ENCODE measurements at regions not wholly inside any gene's neighbourhood (a gene's known extent, or its start where the extent isn't known, plus 50 kb on each side); places are given as distances from the start of the nearest gene placed in this dataset.

- no peak for TF ChIP-seq POLR2A (IDR thresholded peaks at IDR 0.05)
- TF ChIP-seq, protein P1, sequence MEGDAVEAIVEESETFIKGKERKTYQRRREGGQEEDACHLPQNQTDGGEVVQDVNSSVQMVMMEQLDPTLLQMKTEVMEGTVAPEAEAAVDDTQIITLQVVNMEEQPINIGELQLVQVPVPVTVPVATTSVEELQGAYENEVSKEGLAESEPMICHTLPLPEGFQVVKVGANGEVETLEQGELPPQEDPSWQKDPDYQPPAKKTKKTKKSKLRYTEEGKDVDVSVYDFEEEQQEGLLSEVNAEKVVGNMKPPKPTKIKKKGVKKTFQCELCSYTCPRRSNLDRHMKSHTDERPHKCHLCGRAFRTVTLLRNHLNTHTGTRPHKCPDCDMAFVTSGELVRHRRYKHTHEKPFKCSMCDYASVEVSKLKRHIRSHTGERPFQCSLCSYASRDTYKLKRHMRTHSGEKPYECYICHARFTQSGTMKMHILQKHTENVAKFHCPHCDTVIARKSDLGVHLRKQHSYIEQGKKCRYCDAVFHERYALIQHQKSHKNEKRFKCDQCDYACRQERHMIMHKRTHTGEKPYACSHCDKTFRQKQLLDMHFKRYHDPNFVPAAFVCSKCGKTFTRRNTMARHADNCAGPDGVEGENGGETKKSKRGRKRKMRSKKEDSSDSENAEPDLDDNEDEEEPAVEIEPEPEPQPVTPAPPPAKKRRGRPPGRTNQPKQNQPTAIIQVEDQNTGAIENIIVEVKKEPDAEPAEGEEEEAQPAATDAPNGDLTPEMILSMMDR (IDR thresholded peaks at IDR 0.05): no peak
Observed at GRCh38 chrX:150049647-150050046, 111.4 kb upstream of the EOLA2 start.
